ENCODE measurements at regions not wholly inside any gene's neighbourhood (a gene's known extent, or its start where the extent isn't known, plus 50 kb on each side); places are given as distances from the start of the nearest gene placed in this dataset.

DNA sequence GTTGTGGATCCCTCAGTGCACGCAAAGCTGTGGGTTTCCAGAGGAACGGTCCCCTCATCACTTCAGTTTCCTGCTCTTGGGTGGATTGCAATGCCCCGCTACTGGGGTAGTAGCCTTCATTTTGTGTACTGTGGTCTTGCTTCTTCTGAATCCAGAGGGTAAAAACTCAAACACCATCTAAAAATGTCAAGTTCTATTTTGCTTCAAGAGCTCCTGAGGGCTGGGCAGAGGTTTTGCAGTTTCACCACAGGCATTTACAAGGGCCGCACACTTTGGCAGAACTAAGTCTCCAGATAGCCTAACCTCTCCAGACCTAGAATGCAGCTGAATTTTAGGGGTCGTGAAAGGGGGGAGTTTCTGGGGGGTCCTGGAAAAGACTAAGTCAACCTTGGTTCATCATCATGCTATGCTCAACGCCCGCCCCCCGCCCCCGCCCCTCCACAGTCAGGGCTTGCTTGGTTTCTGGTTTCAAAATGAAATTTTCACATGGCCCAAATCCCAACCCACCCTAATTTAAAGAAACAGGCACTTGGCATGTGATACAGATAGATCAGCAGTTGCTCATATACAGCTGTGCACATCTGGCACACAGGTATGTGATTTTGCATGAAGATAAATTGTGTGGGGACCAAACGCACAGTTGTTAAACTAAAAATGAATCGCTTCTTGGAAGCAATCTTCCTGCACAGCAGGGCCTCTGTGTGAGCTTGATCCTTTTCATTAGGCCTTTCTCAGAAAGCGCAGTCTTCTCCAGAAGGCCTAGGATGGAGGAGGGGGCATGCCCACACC, 329.6 kb downstream of the OSR1 start:
- no peak overlapping the region for H3K4me3 ChIP-seq (ENCODE audit: low read depth, low read length)
- no peak for DNase-seq (ENCODE audit: low read depth, low spot score)
- CTCF ChIA-PET = interaction anchor here (0.9 kb wide), 1 partner anchor 9 kb away, joined by 3 read pairs; no protein-coding TSS in a partner anchor
- TF ChIP-seq, protein P1, sequence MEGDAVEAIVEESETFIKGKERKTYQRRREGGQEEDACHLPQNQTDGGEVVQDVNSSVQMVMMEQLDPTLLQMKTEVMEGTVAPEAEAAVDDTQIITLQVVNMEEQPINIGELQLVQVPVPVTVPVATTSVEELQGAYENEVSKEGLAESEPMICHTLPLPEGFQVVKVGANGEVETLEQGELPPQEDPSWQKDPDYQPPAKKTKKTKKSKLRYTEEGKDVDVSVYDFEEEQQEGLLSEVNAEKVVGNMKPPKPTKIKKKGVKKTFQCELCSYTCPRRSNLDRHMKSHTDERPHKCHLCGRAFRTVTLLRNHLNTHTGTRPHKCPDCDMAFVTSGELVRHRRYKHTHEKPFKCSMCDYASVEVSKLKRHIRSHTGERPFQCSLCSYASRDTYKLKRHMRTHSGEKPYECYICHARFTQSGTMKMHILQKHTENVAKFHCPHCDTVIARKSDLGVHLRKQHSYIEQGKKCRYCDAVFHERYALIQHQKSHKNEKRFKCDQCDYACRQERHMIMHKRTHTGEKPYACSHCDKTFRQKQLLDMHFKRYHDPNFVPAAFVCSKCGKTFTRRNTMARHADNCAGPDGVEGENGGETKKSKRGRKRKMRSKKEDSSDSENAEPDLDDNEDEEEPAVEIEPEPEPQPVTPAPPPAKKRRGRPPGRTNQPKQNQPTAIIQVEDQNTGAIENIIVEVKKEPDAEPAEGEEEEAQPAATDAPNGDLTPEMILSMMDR (IDR thresholded peaks at IDR 0.05; ENCODE audit: insufficient read depth, low read length, missing control alignments) = no peak
- POLR2A ChIA-PET = no interaction called here

DNA sequence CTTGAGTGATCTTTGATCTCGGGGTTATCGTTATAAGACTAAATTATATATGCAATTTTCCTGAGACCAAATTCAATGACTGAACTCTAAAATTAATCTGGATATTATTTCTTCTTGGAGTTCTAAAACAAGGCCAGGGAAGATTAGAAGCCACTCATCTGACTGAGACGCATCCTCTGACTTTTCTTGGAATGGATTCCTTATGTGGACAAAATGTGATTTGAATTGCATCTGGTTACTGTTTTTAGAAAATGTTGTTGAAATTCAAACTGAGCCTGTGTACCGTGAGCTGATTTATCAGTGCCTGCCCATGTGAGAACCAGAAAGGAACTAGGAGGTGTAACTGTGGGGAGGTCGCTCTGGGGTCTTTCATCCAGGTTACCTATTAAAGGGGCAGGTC, 330.8 kb downstream of the OSR1 start:
- ChIA-PET CTCF (no interaction called here), POLR2A (no interaction called here)
- TF ChIP-seq, protein P1 (IDR thresholded peaks at IDR 0.05; ENCODE audit: insufficient read depth, low read length, missing control alignments) = no peak
- no peak for DNase-seq (ENCODE audit: low read depth, low spot score)
- H3K4me3 ChIP-seq (ENCODE audit: low read depth, low read length) = no peak overlapping the region

DNA sequence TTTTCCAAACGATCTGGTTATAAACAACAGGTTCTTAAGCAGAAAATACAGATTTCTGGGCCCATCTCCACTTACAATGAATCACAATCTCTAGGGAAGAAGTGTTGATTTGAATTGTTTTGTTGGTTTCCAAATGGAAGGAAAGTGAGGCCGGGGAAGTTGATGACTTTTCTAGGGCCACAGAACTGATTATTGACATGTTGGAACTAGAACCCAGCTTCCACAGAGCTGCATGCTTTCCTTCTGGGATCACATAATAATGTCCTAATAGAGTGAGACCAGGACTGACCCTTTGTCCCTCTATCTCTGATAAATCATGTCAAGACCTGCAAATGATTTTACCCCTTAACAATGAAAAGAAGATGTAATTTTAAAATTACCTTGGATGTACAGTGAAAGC, 332.2 kb downstream of the OSR1 start:
- TF ChIP-seq, protein P1 (IDR thresholded peaks at IDR 0.05; ENCODE audit: insufficient read depth, low read length, missing control alignments) = no peak
- ChIA-PET POLR2A (no interaction called here), CTCF (interaction anchor here (1.0 kb wide), 1 partner anchor 9 kb away, joined by 4 read pairs; no protein-coding TSS in a partner anchor)
- no peak for DNase-seq (ENCODE audit: low read depth, low spot score)
- H3K4me3 ChIP-seq (ENCODE audit: low read depth, low read length) = no peak overlapping the region

DNA sequence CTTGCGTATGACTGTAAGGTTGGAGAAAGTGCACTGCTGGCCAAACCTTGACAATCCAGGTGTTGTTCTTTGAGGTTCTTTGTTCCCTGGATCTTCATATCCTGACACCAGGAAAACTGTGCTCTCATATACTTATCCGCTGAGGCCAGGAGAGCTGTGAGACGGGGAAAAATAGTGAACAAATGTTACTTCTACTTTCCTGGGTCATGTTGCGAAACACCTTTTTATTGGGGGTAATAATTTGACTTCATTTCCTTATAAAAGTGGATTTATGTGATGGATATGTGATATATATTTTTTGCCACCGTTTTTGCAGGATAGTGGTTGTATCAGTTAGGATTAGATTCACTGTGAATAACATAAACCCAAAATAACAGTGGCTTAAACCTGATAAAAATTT, 336.1 kb downstream of the OSR1 start:
- H3K4me3 ChIP-seq (ENCODE audit: low read depth, low read length) = no peak overlapping the region
- TF ChIP-seq, protein P1 (IDR thresholded peaks at IDR 0.05; ENCODE audit: insufficient read depth, low read length, missing control alignments) = no peak
- DNase-seq (ENCODE audit: low read depth, low spot score) = no peak
- POLR2A ChIA-PET = interaction anchor here (1.3 kb wide), 1 partner anchor 102 kb away, joined by 4 read pairs; no protein-coding TSS in a partner anchor
- CTCF ChIA-PET = interaction anchor here (1.4 to 1.7 kb wide), 2 partner anchors 12 to 502 kb away, joined by 3 to 5 read pairs; no protein-coding TSS in a partner anchor

DNA sequence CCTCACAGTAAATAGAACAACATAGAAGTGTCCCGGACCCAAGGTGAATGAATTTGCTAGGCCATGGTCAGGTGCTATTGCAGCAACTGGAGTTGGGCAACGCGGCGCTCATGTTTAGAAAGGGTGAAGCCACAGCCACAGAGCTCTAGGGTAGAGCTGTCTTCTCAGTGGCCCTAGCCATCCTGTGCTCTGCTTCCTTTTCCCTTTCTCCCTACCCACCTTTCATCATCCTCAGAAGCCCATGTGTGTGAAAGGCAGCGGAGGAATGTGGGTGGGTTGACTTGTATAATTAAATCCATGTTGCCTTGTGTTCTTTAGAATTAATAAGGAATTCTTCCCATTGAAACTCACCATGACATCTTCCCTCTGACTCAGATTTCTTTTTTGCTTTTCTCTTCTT, 336.7 kb downstream of the OSR1 start:
- H3K4me3 ChIP-seq (ENCODE audit: low read depth, low read length) = no peak overlapping the region
- DNase-seq (ENCODE audit: low read depth, low spot score) = peak; percentile 71
- ChIA-PET CTCF (interaction anchor here (1.1 to 1.7 kb wide), 4 partner anchors 13 to 502 kb away, joined by 3 to 5 read pairs (median 4); no protein-coding TSS in a partner anchor), POLR2A (interaction anchor here (1.3 kb wide), 1 partner anchor 102 kb away, joined by 4 read pairs; no protein-coding TSS in a partner anchor)
- TF ChIP-seq, protein P1 (IDR thresholded peaks at IDR 0.05; ENCODE audit: insufficient read depth, low read length, missing control alignments) = no peak

DNA sequence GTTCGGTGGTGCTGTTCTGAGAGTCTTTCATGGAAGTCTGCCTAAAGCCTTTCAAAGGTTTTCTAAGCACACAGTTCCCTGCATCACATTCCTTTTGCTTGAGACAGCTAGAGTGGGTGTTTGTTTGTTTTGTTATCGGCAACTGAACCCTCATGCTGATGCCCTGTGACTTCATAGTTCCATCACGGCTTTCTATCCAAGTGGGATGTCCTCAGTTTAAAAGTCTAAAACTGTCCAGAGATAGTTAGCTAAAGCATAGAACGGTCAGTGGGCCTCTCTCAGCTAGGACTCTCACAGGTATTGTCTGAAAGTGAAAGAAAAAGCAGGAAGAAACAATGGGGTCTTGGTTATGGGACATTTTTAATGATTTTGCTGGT, 337.3 kb downstream of the OSR1 start:
- DNase-seq (ENCODE audit: low read depth, low spot score) = peak; percentile 78
- TF ChIP-seq, protein P1 (IDR thresholded peaks at IDR 0.05; ENCODE audit: insufficient read depth, low read length, missing control alignments) = no peak
- POLR2A ChIA-PET = interaction anchor here (1.3 kb wide), 1 partner anchor 103 kb away, joined by 4 read pairs; no protein-coding TSS in a partner anchor
- peak overlapping the region; percentile 4; the same call in 1 of the 2 replicates for H3K4me3 ChIP-seq (ENCODE audit: low read depth, low read length)
- CTCF ChIA-PET = interaction anchor here (1.1 to 1.5 kb wide), 3 partner anchors 17 to 501 kb away, joined by 3 to 4 read pairs (median 3); no protein-coding TSS in a partner anchor
